NOMO-1 (cell line): ENCODE measurements at regions not wholly inside any gene's neighbourhood (a gene's known extent, or its start where the extent isn't known, plus 50 kb on each side); places are given as distances from the start of the nearest gene placed in this dataset.
"Not testable (repeated sequence)": the region's sequence is repeated elsewhere in the genome, so short reads cannot be mapped to it uniquely, and the experiment has no call there.

Experiments used
- DNase-seq, 2 experiments: peaks; one replicate each; lab custom pipeline; 2025; ENCODE audit not compliant: unreplicated experiment in 2 of 2; lab: John Stamatoyannopoulos, UW

DNA sequence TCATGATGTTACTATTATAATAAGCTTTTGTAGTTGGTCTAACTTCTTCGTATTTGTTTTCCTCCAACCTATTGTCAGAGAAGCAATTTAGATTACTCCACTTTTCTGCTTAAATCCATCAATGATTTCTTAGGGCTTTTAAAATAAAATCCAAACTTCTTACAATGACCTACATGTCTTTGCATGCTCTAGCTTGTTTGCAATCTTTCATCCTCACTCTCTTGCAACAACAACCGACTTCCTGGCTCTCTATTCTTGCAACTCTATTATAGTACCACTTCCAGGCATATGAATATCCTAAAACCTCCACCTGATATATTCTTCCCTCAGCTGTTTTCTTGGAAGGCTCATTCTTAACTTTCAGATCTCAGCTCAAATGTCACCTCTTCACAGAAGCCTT is 1288.7 kb downstream of the PLA2G4A start:
- no peak for DNase-seq

DNA sequence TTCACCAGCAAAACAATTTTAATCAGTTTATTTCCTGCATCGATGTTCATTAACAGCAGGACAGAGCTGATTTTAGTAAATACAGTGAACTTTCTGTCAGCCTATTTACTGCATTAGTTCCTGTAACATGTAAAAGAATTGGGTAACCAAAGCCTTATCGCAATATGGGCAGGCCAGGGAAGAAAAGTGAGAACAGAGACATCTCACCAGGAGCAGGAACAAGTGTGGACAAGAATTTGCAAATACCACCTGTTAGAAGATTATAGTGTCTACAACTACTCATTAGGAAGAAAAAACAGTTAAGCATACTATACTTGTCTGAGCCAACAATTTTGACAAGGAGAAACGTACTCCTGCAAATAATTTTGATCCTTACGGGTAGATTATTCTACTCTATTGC is 1293.9 kb downstream of the PLA2G4A start:
- DNase-seq = no peak

GRCh38 chr1:188127507-188127906 is 1298.8 kb downstream of the PLA2G4A start:
- DNase-seq = no peak

- DNase-seq = no peak
Measured at GRCh38 chr1:188128761-188129160, 1300.0 kb downstream of the PLA2G4A start.

DNA sequence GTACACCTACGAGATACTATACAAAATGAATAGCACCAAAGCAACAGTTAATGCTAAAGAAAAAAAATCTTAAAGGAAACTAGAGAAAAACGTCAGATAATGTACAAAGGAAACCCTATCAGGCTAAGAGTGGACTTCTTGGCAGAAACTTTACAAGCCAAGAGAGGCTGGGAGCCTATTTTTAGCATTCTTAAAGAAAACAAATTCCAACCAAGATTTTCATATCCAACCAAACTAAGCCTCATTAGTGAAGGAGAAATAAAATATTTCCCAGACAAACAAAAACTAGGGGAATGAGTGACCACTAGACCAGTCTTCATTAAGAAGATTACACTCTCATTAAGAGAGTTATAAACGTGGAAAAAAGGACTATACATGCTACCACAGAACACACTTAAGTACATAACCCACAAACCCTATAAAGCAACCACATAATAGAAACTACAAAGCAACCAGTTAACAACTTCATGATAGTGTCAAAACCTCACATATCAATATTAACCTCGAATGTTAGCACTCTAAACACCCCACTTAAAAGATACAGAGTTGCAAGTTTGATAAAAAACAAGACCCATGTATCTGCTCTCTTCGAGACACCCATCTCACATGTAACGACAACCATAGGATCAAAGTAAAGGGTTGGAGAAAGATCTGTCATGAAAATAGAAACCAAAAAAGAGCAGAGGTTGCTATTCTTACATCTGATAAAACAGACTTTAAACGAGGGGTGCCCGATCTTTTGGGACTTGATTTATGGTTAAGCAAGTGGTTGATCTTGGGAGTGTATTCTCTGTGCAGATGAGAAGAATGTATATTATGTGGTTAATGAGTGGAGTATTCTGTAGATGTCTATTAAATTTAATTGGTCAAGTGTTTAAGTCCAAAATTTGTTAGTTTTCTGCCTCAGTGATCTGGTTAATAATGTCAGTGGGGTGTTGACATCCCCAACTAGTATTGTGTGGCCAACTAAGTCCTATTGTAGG is 1301.4 kb downstream of the PLA2G4A start:
- DNase-seq = no peak

GRCh38 chr1:188137221-188137620 is 1308.5 kb downstream of the PLA2G4A start:
- no peak for DNase-seq

DNA sequence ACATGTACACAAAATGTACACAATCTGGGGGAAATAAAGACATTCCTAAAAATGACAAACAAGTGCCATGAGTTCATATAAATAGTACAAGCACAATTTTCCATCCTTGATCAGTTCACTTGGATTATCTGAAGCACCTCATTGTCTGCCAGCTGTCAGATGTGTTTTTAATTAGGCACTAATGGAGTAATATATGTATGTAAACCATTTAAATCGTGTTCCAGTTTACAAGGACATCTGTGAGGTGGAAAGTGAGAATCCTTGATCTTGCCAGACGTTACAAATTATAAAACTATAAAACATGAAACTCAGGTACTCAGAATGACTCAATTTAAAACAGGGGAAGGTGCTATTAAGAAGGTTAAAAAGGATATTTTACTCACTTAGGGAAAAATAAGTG is 1312.2 kb downstream of the PLA2G4A start:
- no peak for DNase-seq

DNA sequence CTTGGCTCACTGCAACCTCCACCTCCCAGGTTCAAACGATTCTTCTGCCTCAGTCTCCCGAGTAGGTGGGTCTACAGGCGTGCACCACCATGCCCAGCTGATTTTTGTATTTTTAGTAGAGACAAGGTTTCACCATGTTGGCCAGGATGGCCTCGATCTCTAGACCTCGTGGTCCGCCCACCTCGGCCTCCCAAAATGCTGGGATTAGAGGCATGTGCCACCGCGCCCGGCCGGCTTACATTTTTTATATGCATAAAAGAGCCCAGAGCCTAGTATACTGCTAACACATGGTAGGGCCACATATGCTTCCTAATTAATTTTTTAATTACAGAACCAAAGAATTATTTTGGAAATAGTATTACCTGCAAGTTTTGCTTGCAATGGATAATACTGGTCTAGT is 1325.4 kb downstream of the PLA2G4A start:
- no peak for DNase-seq

DNA sequence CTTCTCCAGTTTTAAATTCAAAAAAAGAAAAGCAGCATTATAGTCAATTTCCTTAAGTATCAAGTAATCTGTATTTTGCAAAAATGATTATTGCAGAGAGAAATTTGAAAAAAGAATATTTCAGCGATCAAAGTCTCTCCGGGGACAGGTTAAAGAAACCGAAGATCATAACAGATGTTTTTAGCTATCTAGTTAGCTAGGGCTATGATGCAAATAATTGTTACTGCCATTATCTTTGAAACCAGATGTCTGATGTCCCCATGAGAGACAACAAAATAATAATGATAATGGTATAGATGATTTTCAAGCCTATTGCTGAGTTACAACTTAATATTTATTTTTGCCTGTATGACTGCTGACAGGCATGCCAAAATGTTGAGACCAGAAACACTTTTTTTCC is 1326.0 kb downstream of the PLA2G4A start:
- DNase-seq = no peak

DNA sequence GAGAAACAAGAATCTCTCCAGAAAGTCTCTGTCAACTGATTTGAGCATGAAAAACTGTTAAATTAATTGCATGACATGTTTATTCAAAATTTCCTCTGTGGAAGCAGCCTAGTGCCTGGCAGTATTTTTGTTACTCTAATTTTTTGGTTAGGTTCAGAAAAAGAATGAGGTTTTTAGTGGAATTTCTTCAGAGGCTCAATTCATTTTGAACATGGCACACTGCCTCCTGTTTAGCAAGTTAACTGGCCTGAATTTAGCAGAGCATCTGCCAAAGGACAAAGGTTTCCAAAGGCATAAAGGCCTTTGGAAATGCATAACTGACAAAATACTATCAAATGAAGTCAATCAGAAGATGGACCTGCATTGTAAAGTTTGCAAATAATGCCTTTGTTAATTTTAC is 1326.5 kb downstream of the PLA2G4A start:
- DNase-seq = no peak

- no peak for DNase-seq
Measured at GRCh38 chr1:188164459-188164858, 1335.7 kb downstream of the PLA2G4A start.

DNA sequence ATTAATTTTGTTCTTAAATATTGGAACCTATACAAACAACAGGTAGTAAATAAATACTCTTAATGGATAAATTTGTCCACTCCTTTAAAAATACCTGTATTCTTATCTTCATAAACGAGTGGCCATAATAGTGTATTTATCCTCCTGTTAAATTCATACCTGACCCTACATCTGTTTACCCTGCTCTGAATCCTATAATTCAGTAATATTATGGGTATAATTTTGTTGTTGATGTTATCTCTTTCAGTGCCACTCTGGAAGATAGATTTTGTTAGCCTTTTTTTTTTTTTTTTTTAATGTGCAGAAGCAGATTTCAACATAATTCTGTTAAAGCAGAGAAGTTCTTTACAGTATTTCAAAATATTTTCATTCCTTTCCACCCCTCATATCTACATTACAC is 1337.9 kb downstream of the PLA2G4A start:
- no peak for DNase-seq

- no peak for DNase-seq
Measured at GRCh38 chr1:188169971-188170370, 1341.2 kb downstream of the PLA2G4A start.

GRCh38 chr1:188170411-188170810 is 1341.7 kb downstream of the PLA2G4A start:
- no peak for DNase-seq

GRCh38 chr1:188170935-188171334 is 1342.2 kb downstream of the PLA2G4A start:
- no peak for DNase-seq

GRCh38 chr1:188182063-188182462 is 1353.3 kb downstream of the PLA2G4A start:
- not testable (repeated sequence) for DNase-seq

GRCh38 chr1:188188317-188188716 is 1359.6 kb downstream of the PLA2G4A start:
- DNase-seq = no peak

DNA sequence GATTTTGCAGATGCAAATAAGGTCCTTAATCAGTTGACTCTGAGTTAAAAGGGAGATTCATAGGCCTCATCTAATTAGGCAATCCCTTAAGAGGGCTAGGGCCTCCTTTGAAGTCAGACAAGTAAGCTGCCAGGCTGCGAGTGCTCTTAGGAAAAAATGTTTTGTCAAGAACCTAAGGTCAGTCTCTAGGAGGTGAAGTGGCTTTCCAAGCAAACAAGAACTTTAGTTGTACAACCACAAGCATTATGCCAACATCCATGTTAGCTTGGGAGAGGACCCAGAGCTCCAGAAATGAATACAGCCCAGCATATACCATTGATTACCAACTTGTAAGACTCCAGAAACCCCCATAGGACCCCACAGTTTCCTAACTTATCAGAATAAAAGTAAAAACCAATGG is 1366.2 kb downstream of the PLA2G4A start:
- DNase-seq = no peak

- DNase-seq = no peak
Measured at GRCh38 chr1:188218289-188218688, 1389.5 kb downstream of the PLA2G4A start.

GRCh38 chr1:188220051-188220450 is 1391.3 kb downstream of the PLA2G4A start:
- DNase-seq = no peak

DNA sequence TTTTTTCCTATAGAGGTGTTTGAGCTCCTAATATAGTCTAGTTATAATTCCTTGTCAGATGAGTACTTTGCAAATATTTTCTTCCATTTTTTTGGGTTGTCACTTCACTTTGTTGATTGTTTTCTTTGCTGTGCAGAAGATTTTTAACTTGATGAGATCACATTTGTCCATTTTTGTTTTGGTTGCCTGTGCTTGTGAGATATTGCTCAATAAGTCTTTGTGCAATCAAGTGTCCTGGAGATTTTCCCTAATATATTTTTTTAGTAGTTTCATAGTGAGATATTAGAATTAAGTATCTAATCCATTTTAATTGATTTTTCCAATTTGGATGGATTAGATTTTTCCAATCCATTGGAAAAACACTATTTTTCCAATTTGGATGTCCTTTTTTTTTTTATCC is 1395.5 kb downstream of the PLA2G4A start:
- no peak for DNase-seq

- DNase-seq = no peak
Measured at GRCh38 chr1:188225975-188226374, 1397.2 kb downstream of the PLA2G4A start.

GRCh38 chr1:188228623-188229022 is 1399.9 kb downstream of the PLA2G4A start:
- no peak for DNase-seq
